Tibial nerve (tissue), 4 donors: ENCODE measurements at regions not wholly inside any gene's neighbourhood (a gene's known extent, or its start where the extent isn't known, plus 50 kb on each side); places are given as distances from the start of the nearest gene placed in this dataset.
A peak's percentile ranks its signal among the peaks of the same experiment; 100 is the strongest.

ENCODE experiments used
- DNase-seq, 2 donors: peaks; one replicate each; pipeline ENCODE4 v3.0.0-alpha.2; 2019; ENCODE audit warnings: low spot score in 2 of 2
- H3K27ac ChIP-seq, 4 donors: fragments of 200-600 bp; sonication (generic) in 3 of 4; one replicate each; pipeline ENCODE4 v1.5.1; 2017 to 2019; ENCODE audit warnings: mild to moderate bottlenecking in 1 of 4
- H3K27me3 ChIP-seq, 2 donors: fragments of 200-600 bp; sonication (generic) in 1 of 2; one replicate each; pipeline versions ENCODE4 v1.5.1 to v1.6.0; 2017 to 2019
- H3K36me3 ChIP-seq, 3 donors: fragments of 200-600 bp; sonication (generic); one replicate each; pipeline ENCODE4 v1.5.1; 2018 to 2019
- H3K4me1 ChIP-seq, 4 donors: fragments of 200-600 bp; sonication (generic) in 3 of 4; one replicate each; pipeline ENCODE4 v1.5.1; 2017 to 2019
- H3K4me3 ChIP-seq, 4 donors: fragments of 200-600 bp; sonication (generic) in 3 of 4; one replicate each; pipeline ENCODE4 v1.5.1; 2017 to 2019; ENCODE audit warnings: mild to moderate bottlenecking in 1 of 4, moderate library complexity in 1 of 4
- H3K9me3 ChIP-seq, 4 donors: fragments of 200-600 bp; sonication (generic) in 3 of 4; one replicate each; pipeline ENCODE4 v1.5.1; 2017 to 2019
- EP300 ChIP-seq, 2 donors: sonication (generic); formaldehyde crosslinking; IDR thresholded peaks; one replicate each; pipeline ENCODE4 v1.6.1; 2017; ENCODE audit warnings: antibody characterized with exemption in 2 of 2, mild to moderate bottlenecking in 1 of 2
- POLR2A ChIP-seq, 2 donors: fragments of 450-650 bp; IDR thresholded peaks; one replicate each; pipeline ENCODE4 v1.6.1; 2017; ENCODE audit warnings: antibody characterized with exemption in 2 of 2, mild to moderate bottlenecking in 2 of 2, moderate library complexity in 2 of 2
- WGBS, 2 donors: methylation state at CpG; one replicate each; pipeline ENCODE4 v1.1.5; 2018; 5-methylcytosine and 5-hydroxymethylcytosine counted together
- TF ChIP-seq, protein P1 (sequence below), 5 experiments: fragments of 200-600 bp in 3 of 5; fragments of 450-650 bp in 2 of 5; sonication (generic) in 3 of 5; IDR thresholded peaks; one replicate each; pipeline ENCODE4 v1.5.1; 2016 to 2019; ENCODE audit warnings: antibody characterized with exemption in 5 of 5, mild to moderate bottlenecking in 3 of 5, moderate library complexity in 2 of 5

DNA sequence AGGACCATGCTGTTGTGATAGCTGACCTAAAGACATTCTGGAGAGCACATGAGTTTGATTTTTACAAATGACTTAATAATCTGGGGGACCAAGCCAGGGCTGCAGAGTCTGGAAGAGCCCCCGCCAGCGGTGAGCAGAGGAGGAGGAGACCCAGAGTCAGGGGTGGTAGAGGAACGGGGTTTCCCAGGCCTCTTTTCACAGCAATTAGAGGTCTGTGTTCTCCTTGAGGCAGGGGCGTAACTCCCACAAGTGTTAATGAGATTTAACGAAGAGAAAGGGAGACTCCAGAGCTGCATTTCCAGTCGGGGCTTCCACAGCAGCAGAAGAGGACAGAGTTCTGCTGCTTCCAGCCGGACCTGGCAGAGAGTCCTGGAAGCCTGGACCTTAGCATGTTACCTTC lies 137.9 kb upstream of the SLC24A2 start:
- TF ChIP-seq EP300 (IDR thresholded peaks at IDR 0.05): no peak
- no peak for TF ChIP-seq POLR2A (IDR thresholded peaks at IDR 0.05)
- TF ChIP-seq, protein P1, sequence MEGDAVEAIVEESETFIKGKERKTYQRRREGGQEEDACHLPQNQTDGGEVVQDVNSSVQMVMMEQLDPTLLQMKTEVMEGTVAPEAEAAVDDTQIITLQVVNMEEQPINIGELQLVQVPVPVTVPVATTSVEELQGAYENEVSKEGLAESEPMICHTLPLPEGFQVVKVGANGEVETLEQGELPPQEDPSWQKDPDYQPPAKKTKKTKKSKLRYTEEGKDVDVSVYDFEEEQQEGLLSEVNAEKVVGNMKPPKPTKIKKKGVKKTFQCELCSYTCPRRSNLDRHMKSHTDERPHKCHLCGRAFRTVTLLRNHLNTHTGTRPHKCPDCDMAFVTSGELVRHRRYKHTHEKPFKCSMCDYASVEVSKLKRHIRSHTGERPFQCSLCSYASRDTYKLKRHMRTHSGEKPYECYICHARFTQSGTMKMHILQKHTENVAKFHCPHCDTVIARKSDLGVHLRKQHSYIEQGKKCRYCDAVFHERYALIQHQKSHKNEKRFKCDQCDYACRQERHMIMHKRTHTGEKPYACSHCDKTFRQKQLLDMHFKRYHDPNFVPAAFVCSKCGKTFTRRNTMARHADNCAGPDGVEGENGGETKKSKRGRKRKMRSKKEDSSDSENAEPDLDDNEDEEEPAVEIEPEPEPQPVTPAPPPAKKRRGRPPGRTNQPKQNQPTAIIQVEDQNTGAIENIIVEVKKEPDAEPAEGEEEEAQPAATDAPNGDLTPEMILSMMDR (IDR thresholded peaks at IDR 0.05): no peak
- no peaks in the 10 kb centered on the region for H3K36me3 ChIP-seq
- H3K4me3 ChIP-seq: no peak overlapping the region
- DNase-seq: no peak
- peaks cover 0 to 4% (median 2%) of the 10 kb centered on the region in 4 donors for H3K4me1 ChIP-seq
- 77 to 82% methylated on average over 7 of the region's 7 CpGs for WGBS, 2 donors
- no peaks in the 10 kb centered on the region for H3K27me3 ChIP-seq
- no peaks in the 10 kb centered on the region for H3K9me3 ChIP-seq
- H3K27ac ChIP-seq: no peak overlapping the region

DNA sequence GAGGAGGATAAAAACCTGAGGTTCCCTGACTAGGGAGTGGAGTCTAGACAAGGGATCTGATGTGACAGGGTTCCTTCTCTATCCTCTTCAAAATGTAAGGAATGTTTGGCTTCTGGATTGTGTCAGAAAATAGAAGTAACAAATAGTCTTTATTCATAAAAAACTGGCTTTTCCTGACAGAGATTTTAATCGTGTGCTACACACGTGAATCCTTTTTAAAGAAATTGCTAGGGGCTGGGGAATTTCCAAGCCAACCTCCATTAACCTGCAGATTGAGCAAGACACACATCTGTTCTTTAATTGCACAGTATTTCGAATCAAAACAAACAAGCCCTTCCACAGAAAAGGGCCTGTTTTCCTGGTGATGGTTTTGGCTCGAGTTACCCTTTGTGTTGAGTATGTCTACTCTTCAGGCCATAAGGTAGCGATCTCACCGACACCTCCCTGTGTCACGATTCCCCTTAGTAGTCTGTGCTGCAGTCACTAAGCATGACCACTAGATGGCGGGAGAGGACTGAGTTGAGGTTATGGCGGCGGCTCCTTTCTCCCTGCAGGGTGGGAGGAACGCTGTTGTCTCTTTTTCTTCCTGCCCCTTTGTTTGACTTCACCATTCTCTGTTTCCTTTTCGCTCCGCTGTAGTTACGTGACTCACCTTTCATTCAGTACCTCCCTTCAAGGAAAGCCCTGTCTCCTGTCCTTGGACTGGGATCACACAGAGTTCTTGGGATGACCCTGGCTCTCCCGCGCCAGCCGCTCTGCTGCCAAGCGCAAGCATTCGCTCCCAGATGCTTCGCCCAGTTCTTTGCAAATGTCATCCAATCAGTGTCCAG lies 137.1 kb upstream of the SLC24A2 start:
- WGBS, 2 donors: 1 to 5% methylated on average over 20 of the region's 20 CpGs
- H3K27me3 ChIP-seq: no peaks in the 10 kb centered on the region
- H3K4me1 ChIP-seq: peaks cover 0 to 4% (median 2%) of the 10 kb centered on the region in 4 donors
- peak; percentile 56 to 74 for DNase-seq
- H3K4me3 ChIP-seq: peak overlapping the region in 3 of 4 donors; percentile 14 to 36 (median 16)
- H3K36me3 ChIP-seq: no peaks in the 10 kb centered on the region
- no peak overlapping the region for H3K27ac ChIP-seq
- no peaks in the 10 kb centered on the region for H3K9me3 ChIP-seq
- no peak for TF ChIP-seq POLR2A (IDR thresholded peaks at IDR 0.05)
- TF ChIP-seq, protein P1 (IDR thresholded peaks at IDR 0.05): peak; percentile 88 to 94 (median 92)

DNA sequence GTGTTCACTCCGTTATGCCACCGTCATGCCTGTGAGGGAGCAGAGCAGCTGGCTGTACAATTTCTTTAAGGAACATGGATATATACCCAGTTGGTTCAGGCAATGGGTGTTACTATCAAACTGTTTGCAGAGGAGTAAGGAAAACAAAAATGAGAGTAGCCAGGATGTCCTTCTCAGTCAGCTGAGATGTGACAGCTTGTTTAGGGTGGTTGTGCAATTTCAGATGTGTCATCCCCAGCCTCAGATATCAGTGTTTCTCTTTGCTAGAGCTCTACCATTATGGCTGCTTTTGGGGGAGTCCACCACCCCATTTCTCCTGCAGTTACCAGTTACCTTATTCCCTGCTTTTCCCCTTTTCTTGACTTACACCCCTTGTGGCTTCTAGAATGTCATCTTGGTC lies 135.2 kb upstream of the SLC24A2 start:
- no peak overlapping the region for H3K4me3 ChIP-seq
- DNase-seq: no peak
- H3K27me3 ChIP-seq: no peaks in the 10 kb centered on the region
- TF ChIP-seq EP300 (IDR thresholded peaks at IDR 0.05): no peak
- TF ChIP-seq POLR2A (IDR thresholded peaks at IDR 0.05): no peak
- TF ChIP-seq, protein P1 (IDR thresholded peaks at IDR 0.05): no peak
- peaks cover 0 to 4% (median 2%) of the 10 kb centered on the region in 4 donors for H3K4me1 ChIP-seq
- H3K36me3 ChIP-seq: no peaks in the 10 kb centered on the region
- H3K9me3 ChIP-seq: no peaks in the 10 kb centered on the region
- no peak overlapping the region for H3K27ac ChIP-seq
- 75 to 80% methylated on average over 2 of the region's 2 CpGs for WGBS, 2 donors

DNA sequence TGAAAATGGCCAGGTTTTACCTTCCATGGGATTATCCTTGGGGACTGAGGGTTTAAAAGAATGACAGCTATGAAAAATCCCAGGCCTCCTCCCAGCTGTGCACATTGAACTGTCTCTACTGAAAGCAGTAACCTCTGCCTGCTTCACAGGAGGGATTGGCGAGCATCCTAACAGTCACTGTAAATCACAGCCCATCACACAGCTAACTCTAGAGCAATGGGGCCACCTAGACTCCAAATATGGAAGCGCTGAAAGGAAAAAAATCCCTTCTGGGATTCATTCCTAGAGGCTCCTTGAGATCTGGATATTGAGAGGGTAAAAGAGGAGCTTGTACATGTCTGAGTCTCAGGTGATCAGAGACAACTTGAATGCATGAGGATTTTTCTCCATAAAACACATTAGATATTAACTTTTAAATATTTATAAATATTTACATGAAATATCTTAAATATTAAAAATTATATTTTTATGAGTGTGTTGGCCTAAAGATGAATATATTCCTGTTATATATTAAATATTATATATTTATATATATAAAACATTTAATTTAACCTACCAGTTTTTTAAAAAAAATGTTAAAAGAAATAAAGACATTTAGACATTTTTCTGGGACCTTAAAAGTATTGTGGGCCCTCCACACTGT lies 133.8 kb upstream of the SLC24A2 start:
- Histone ChIP-seq H3K27ac (no peak overlapping the region), H3K4me3 (no peak overlapping the region), H3K9me3 (no peaks in the 10 kb centered on the region), H3K27me3 (no peaks in the 10 kb centered on the region), H3K4me1 (peaks cover 0 to 4% (median 2%) of the 10 kb centered on the region in 4 donors), H3K36me3 (no peaks in the 10 kb centered on the region)
- WGBS, 2 donors: 26 to 28% methylated on average over 2 of the region's 2 CpGs
- TF ChIP-seq POLR2A (IDR thresholded peaks at IDR 0.05) (no peak), EP300 (IDR thresholded peaks at IDR 0.05) (no peak)
- TF ChIP-seq, protein P1 (IDR thresholded peaks at IDR 0.05): peak in 2 of 5 experiments; percentile 14 to 21
- DNase-seq: no peak

DNA sequence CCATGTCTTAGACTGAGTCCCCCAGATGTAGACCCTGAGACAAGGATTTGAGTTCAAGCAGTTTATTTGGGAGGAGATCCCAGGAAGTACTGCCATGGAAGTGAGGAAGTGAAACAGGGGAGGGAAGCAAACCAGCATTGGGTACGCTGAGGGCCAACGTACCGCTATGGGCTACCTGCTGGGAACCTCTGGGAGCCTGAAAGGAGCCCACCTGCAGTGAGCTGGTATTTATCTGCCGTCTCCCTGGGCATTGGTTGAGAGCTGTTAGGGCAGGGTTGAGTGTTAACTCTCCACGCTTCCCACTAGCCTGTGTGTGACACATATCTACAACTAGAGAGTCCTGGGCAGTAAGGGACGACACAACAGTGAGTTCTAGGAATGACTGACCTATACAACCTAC lies 131.6 kb upstream of the SLC24A2 start:
- Histone ChIP-seq H3K27ac (no peak overlapping the region), H3K36me3 (no peaks in the 10 kb centered on the region), H3K27me3 (no peaks in the 10 kb centered on the region), H3K9me3 (no peaks in the 10 kb centered on the region), H3K4me1 (no peaks in the 10 kb centered on the region), H3K4me3 (no peak overlapping the region)
- TF ChIP-seq, protein P1 (IDR thresholded peaks at IDR 0.05): no peak
- no peak for TF ChIP-seq EP300 (IDR thresholded peaks at IDR 0.05)
- no peak for TF ChIP-seq POLR2A (IDR thresholded peaks at IDR 0.05)
- no peak for DNase-seq
- 87 to 88% methylated on average over 5 to 6 of the region's 6 CpGs for WGBS, 2 donors
